ENCODE measurements at regions not wholly inside any gene's neighbourhood (a gene's known extent, or its start where the extent isn't known, plus 50 kb on each side); places are given as distances from the start of the nearest gene placed in this dataset.

DNA sequence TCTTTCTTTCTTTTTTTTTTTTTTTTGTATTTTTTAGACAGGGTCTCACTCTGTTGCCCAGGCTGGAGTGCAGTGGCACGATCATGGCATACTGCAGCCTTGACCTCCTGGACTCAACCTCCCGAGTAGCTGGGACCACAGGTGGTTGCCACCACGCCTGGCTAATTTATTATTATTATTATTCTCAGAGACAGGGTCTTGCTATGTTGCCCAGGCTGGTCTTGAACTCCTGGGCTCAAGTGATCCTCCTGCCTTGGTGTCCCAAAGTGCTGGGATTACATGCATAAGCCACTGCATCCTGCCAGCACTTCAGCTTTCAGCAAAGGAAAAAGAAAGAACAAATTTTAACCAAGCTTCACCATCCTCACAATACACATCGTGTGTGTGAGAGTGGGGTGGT lies 97.9 kb upstream of the SERBP1 start:
- no peak for TF ChIP-seq SPI1 (IDR thresholded peaks at IDR 0.05; ENCODE audit: low read depth, low read length)
- TF ChIP-seq POLR2A (IDR thresholded peaks at IDR 0.05; ENCODE audit: low read depth, low read length), result no peak
- TF ChIP-seq TAF1 (IDR thresholded peaks at IDR 0.05; ENCODE audit: low read depth, low read length), result no peak
- no peak for TF ChIP-seq POLR2AphosphoS5 (IDR thresholded peaks at IDR 0.05; ENCODE audit: low read depth, low read length)
- no peak for TF ChIP-seq PAX5 (IDR thresholded peaks at IDR 0.05; ENCODE audit: insufficient read depth, low read length, severe bottlenecking)

Measured in GM12891 (cell line).